T47D (cell line): ENCODE measurements at regions not wholly inside any gene's neighbourhood (a gene's known extent, or its start where the extent isn't known, plus 50 kb on each side); places are given as distances from the start of the nearest gene placed in this dataset.

ENCODE experiments used
- DNase-seq, 2 experiments: peaks; one replicate each; pipeline versions ENCODE4 v3.0.0 to v3.0.0-alpha.2; 2011 to 2012; ENCODE audit warnings: low read depth in 1 of 2, low spot score in 1 of 2
- JUND ChIP-seq: IDR thresholded peaks from 2 replicates; pipeline ENCODE4 v1.6.1; 2012; ENCODE audit warnings: low read depth
- in situ Hi-C: cut with HindIII; loops from 2 replicates; pipeline ENCODE4 v1.10.0; 2016; ENCODE audit warnings: low sequenced_read_pairs, low pct_unique_long_range_greater_than_20kb

- in situ Hi-C loops: no loop called here
- no peak for DNase-seq
- TF ChIP-seq JUND: no peak
Observed at GRCh38 chr11:25702417-25702816, 629.5 kb upstream of the ANO3 start.

GRCh38 chr11:25710975-25711374 lies 621.0 kb upstream of the ANO3 start:
- DNase-seq: no peak
- no peak for TF ChIP-seq JUND
- in situ Hi-C loops: no loop called here

- no peak for TF ChIP-seq JUND
- in situ Hi-C loops: no loop called here
Observed at GRCh38 chr11:25727944-25728343, 604.0 kb upstream of the ANO3 start.

GRCh38 chr11:25730230-25730629 lies 601.7 kb upstream of the ANO3 start:
- no peak for DNase-seq
- in situ Hi-C loops: no loop called here
- TF ChIP-seq JUND: no peak

More at GRCh38 chr11:25727944-25728343, 604.0 kb upstream of the ANO3 start:
- no peak for DNase-seq

GRCh38 chr11:25733777-25734176 lies 598.2 kb upstream of the ANO3 start:
- DNase-seq: peak in 1 of 2 experiments; percentile 44

GRCh38 chr11:25734591-25735211 lies 597.2 kb upstream of the ANO3 start:
- peak; percentile 4 to 72 for DNase-seq
- in situ Hi-C loops: no loop called here
- no peak for TF ChIP-seq JUND

More at GRCh38 chr11:25733777-25734176, 598.2 kb upstream of the ANO3 start:
- in situ Hi-C loops: no loop called here
- TF ChIP-seq JUND: no peak

- in situ Hi-C loops: no loop called here
- no peak for TF ChIP-seq JUND
Observed at GRCh38 chr11:25737071-25737675, 594.8 kb upstream of the ANO3 start.

GRCh38 chr11:25741886-25742285 lies 590.0 kb upstream of the ANO3 start:
- TF ChIP-seq JUND: no peak
- no peak for DNase-seq
- in situ Hi-C loops: no loop called here

More at GRCh38 chr11:25737071-25737675, 594.8 kb upstream of the ANO3 start:
- no peak for DNase-seq

GRCh38 chr11:25742800-25743199 lies 589.1 kb upstream of the ANO3 start:
- TF ChIP-seq JUND: no peak
- in situ Hi-C loops: no loop called here
- no peak for DNase-seq

GRCh38 chr11:25755381-25755780 lies 576.5 kb upstream of the ANO3 start:
- DNase-seq: no peak
- TF ChIP-seq JUND: no peak
- in situ Hi-C loops: no loop called here

- no peak for TF ChIP-seq JUND
- DNase-seq: no peak
- in situ Hi-C loops: no loop called here
Observed at GRCh38 chr11:25755918-25756584, 575.9 kb upstream of the ANO3 start.

- in situ Hi-C loops: no loop called here
- TF ChIP-seq JUND: no peak
- no peak for DNase-seq
Observed at GRCh38 chr11:25758145-25758661, 573.7 kb upstream of the ANO3 start.
